ENCODE measurements at regions not wholly inside any gene's neighbourhood (a gene's known extent, or its start where the extent isn't known, plus 50 kb on each side); places are given as distances from the start of the nearest gene placed in this dataset.

GRCh38 chr2:160890667-160891352 is 269.4 kb upstream of the TANK start:
- TF ChIP-seq POLR2A (IDR thresholded peaks at IDR 0.05), result no peak
- TF ChIP-seq, protein P1, sequence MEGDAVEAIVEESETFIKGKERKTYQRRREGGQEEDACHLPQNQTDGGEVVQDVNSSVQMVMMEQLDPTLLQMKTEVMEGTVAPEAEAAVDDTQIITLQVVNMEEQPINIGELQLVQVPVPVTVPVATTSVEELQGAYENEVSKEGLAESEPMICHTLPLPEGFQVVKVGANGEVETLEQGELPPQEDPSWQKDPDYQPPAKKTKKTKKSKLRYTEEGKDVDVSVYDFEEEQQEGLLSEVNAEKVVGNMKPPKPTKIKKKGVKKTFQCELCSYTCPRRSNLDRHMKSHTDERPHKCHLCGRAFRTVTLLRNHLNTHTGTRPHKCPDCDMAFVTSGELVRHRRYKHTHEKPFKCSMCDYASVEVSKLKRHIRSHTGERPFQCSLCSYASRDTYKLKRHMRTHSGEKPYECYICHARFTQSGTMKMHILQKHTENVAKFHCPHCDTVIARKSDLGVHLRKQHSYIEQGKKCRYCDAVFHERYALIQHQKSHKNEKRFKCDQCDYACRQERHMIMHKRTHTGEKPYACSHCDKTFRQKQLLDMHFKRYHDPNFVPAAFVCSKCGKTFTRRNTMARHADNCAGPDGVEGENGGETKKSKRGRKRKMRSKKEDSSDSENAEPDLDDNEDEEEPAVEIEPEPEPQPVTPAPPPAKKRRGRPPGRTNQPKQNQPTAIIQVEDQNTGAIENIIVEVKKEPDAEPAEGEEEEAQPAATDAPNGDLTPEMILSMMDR (IDR thresholded peaks at IDR 0.05), result no peak
- Histone ChIP-seq H3K27ac (no peak overlapping the region), H3K36me3 (no peaks in the 10 kb centered on the region), H3K27me3 (no peaks in the 10 kb centered on the region), H3K9me3 (no peaks in the 10 kb centered on the region), H3K4me1 (no peaks in the 10 kb centered on the region), H3K4me3 (no peak overlapping the region)
- 80 to 87% methylated on average over 3 of the region's 3 CpGs for WGBS, 2 donors
- DNase-seq, result no peak
- intact Hi-C loops (cut with DNase I), result no loop called here

GRCh38 chr2:160891353-160891740 is 268.9 kb upstream of the TANK start:
- H3K9me3 ChIP-seq, result no peaks in the 10 kb centered on the region
- no peak for DNase-seq
- no peak overlapping the region for H3K4me3 ChIP-seq
- H3K27ac ChIP-seq, result no peak overlapping the region
- H3K36me3 ChIP-seq, result no peaks in the 10 kb centered on the region
- intact Hi-C loops (cut with DNase I), result no loop called here
- H3K27me3 ChIP-seq, result no peaks in the 10 kb centered on the region
- TF ChIP-seq, protein P1 (IDR thresholded peaks at IDR 0.05), result no peak
- TF ChIP-seq POLR2A (IDR thresholded peaks at IDR 0.05), result no peak
- H3K4me1 ChIP-seq, result no peaks in the 10 kb centered on the region
- WGBS, 2 donors, result 91 to 93% methylated on average over 6 of the region's 6 CpGs

DNA sequence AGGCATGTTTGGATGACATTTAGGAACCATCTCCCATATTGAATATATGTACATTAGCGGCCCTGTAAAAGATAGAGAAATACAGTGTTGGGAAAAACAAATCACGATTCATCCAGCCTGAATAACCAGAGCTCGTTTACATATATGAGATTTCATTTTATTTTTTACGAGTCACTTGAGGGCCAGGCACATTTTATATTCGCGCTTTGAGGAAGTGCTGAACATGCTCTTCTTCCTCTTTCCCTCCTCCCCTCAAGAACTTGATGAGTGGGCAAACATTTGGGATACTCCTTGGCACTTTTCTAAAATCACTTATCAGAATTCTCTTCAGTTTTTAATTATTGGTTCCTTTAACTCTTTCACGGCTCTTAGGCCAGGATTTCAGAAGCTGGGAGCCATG is 268.0 kb upstream of the TANK start:
- Histone ChIP-seq H3K36me3 (no peaks in the 10 kb centered on the region), H3K4me3 (no peak overlapping the region), H3K27ac (no peak overlapping the region), H3K4me1 (no peaks in the 10 kb centered on the region), H3K9me3 (no peaks in the 10 kb centered on the region), H3K27me3 (no peaks in the 10 kb centered on the region)
- WGBS, 2 donors, result 51 to 81% methylated on average over 7 of the region's 7 CpGs
- intact Hi-C loops (cut with DNase I), result no loop called here
- no peak for DNase-seq
- TF ChIP-seq, protein P1 (IDR thresholded peaks at IDR 0.05), result no peak
- TF ChIP-seq POLR2A (IDR thresholded peaks at IDR 0.05), result no peak

DNA sequence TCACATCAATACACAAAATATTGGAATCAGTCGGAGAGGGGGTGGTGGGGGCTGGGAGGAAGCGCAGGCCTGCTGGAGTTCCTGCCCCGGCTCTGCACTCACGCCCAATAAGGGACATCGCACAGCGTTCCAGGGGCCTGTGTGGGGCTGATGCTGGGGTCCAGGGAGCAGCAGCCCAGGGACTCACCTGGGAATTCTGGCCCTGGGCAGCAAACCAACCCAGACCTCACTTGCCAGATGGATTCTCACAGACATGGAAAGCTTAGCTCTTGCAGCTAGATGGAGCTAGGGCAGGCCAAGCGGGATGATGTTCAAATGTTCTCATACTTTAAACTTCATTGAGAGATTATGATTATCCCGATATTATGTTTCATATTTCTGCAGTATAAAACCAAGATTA is 266.6 kb upstream of the TANK start:
- TF ChIP-seq POLR2A (IDR thresholded peaks at IDR 0.05), result no peak
- TF ChIP-seq, protein P1 (IDR thresholded peaks at IDR 0.05), result no peak
- WGBS, 2 donors, result 92 to 99% methylated on average over 2 to 4 of the region's 8 CpGs
- no peaks in the 10 kb centered on the region for H3K27me3 ChIP-seq
- no peaks in the 10 kb centered on the region for H3K36me3 ChIP-seq
- no peak for DNase-seq
- H3K4me1 ChIP-seq, result peaks cover 0 to 1% (median 0%) of the 10 kb centered on the region in 3 donors
- intact Hi-C loops (cut with DNase I), result no loop called here
- no peak overlapping the region for H3K4me3 ChIP-seq
- no peak overlapping the region for H3K27ac ChIP-seq
- no peaks in the 10 kb centered on the region for H3K9me3 ChIP-seq

DNA sequence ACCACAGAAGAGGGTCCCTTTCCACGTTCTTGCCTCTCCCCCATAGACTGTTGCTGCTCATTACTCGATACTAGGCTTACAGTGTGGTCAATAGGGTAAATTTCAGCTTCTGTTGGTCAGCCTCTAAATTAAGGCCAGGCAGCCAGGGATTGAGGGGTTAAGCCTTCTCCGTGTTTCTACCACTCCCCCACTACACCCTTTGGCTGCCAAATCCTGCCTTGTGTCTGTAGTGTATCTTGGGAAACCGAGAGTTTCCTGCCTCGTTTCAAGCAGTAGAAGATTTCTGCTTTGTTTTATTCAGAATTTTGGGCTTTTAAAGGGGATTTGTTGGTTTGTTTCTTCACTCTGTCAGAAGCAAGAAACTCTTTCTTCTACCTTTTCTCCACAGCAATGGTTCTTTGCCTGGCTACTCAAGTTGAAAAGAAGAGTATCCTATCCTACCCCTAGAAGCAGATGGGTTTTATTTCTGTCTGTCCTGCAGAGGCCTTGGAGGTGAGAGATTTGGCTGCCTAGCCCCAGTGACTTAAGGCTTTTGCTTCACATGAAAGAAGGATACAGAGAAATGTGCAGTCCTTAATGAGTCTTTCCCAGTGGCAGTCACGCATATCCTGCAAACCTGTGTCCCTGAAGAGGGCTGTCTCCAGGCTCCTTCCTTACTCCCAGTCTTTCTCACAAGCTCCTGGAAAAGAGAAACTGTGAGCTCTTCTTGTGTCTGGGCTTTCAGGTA is 261.5 kb upstream of the TANK start:
- 72 to 73% methylated on average over 6 of the region's 6 CpGs for WGBS, 2 donors
- H3K36me3 ChIP-seq, result no peaks in the 10 kb centered on the region
- H3K9me3 ChIP-seq, result no peaks in the 10 kb centered on the region
- DNase-seq, result no peak
- no peak for TF ChIP-seq POLR2A (IDR thresholded peaks at IDR 0.05)
- TF ChIP-seq, protein P1 (IDR thresholded peaks at IDR 0.05), result no peak
- intact Hi-C loops (cut with DNase I), result no loop called here
- H3K4me3 ChIP-seq, result no peak overlapping the region
- H3K27ac ChIP-seq, result no peak overlapping the region
- H3K27me3 ChIP-seq, result no peaks in the 10 kb centered on the region
- H3K4me1 ChIP-seq, result peaks cover 0 to 28% (median 0%) of the 10 kb centered on the region in 3 donors

Data from esophagus squamous epithelium (tissue), 5 donors.